H1 (cell line): ENCODE measurements at regions not wholly inside any gene's neighbourhood (a gene's known extent, or its start where the extent isn't known, plus 50 kb on each side); places are given as distances from the start of the nearest gene placed in this dataset.

Experiments
- CHD2 ChIP-seq: IDR thresholded peaks from 2 replicates; pipeline ENCODE4 v1.6.1; 2012; ENCODE audit warnings: low read length, improper control_type of control experiment
- CREB1 ChIP-seq: IDR thresholded peaks from 2 replicates; pipeline ENCODE4 v1.6.1; 2012; ENCODE audit warnings: inconsistent platforms
- EP300 ChIP-seq, 2 experiments: IDR thresholded peaks; 1 replicate in 1 of 2; 2 replicates in 1 of 2; pipeline ENCODE4 v1.6.1; 2011 to 2012; ENCODE audit warnings: low read depth in 2 of 2, low read length in 2 of 2, mild to moderate bottlenecking in 2 of 2, borderline replicate concordance in 1 of 2, inconsistent platforms in 1 of 2, moderate library complexity in 1 of 2
- EZH2 ChIP-seq: fragments of 200-600 bp; sonication (generic); IDR thresholded peaks from 2 replicates; pipeline ENCODE4 v1.7.1; 2012; ENCODE audit warnings: low read depth, mild to moderate bottlenecking, moderate library complexity, low read length, inconsistent platforms; ENCODE audit not compliant: severe bottlenecking
- POLR2A ChIP-seq, 2 experiments: IDR thresholded peaks; 1 replicate in 1 of 2; 2 replicates in 1 of 2; pipeline ENCODE4 v1.6.1; 2011; ENCODE audit warnings: low read depth in 2 of 2, low read length in 2 of 2, mild to moderate bottlenecking in 2 of 2; ENCODE audit errors: control extremely low read depth in 1 of 2
- SIN3A ChIP-seq, 2 experiments: IDR thresholded peaks in 1 of 2; conservative IDR thresholded peaks in 1 of 2; 2 replicates each; pipeline ENCODE4 v1.6.1; 2011 to 2012; ENCODE audit warnings: low read length in 2 of 2, improper control_type of control experiment in 1 of 2, low read depth in 1 of 2, mild to moderate bottlenecking in 1 of 2
- SRF ChIP-seq: IDR thresholded peaks from 2 replicates; pipeline ENCODE4 v1.6.1; 2011; ENCODE audit warnings: mild to moderate bottlenecking, low read depth, low read length, moderate library complexity
- SUZ12 ChIP-seq: fragments of 200-600 bp; sonication (generic); IDR thresholded peaks from 2 replicates; pipeline ENCODE4 v1.6.1; 2012; ENCODE audit warnings: mild to moderate bottlenecking, inconsistent platforms, low read length, moderate library complexity, mixed read lengths
- TF ChIP-seq, protein P1 (sequence below): IDR thresholded peaks from 2 replicates; pipeline ENCODE4 v1.6.1; 2012; ENCODE audit warnings: inconsistent platforms
- TF ChIP-seq, protein P2 (sequence below), 3 experiments: IDR thresholded peaks; 1 replicate in 2 of 3; 2 replicates in 1 of 3; pipeline versions ENCODE4 v1.5.1 to v1.6.1; 2011; ENCODE audit warnings: low read length in 3 of 3, mild to moderate bottlenecking in 3 of 3, inconsistent platforms in 2 of 3, low read depth in 1 of 3, moderate library complexity in 1 of 3; ENCODE audit not compliant: insufficient read depth in 1 of 3; ENCODE audit errors: control extremely low read depth in 1 of 3

DNA sequence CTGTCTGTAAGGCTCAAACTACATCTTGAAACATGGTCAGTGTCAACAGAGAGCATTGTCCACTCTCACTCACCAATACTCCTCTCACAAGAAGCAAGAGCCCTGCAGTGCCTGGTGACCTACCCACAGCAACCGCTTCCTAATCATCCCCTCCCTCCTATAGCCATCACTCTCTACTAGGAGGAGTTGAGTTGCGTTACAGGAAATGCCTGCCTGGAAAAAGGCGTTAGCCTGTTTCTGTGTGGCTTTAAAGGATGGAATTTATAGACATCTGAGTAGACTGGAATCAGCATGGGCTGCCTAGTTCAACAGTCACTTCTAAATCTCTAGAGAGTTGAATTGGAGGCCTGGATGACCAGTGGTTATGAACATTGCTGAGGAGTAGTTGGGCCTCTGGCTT lies 108.3 kb upstream of the FER start:
- TF ChIP-seq EZH2 (no peak), CHD2 (no peak), SIN3A (conservative IDR thresholded peaks at IDR 0.05 in 1 of 2, IDR thresholded peaks at IDR 0.05 in 1 of 2; ENCODE audit: low read depth in 1 of 2, low read length in 2 of 2) (no peak), EP300 (IDR thresholded peaks at IDR 0.05; ENCODE audit: borderline replicate concordance in 1 of 2, low read depth in 2 of 2, low read length in 2 of 2) (no peak), SUZ12 (no peak), CREB1 (no peak), POLR2A (IDR thresholded peaks at IDR 0.05; ENCODE audit: control extremely low read depth in 1 of 2, low read depth in 2 of 2, low read length in 2 of 2) (no peak), SRF (no peak)
- TF ChIP-seq, protein P1, sequence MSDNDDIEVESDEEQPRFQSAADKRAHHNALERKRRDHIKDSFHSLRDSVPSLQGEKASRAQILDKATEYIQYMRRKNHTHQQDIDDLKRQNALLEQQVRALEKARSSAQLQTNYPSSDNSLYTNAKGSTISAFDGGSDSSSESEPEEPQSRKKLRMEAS, result no peak
- TF ChIP-seq, protein P2, sequence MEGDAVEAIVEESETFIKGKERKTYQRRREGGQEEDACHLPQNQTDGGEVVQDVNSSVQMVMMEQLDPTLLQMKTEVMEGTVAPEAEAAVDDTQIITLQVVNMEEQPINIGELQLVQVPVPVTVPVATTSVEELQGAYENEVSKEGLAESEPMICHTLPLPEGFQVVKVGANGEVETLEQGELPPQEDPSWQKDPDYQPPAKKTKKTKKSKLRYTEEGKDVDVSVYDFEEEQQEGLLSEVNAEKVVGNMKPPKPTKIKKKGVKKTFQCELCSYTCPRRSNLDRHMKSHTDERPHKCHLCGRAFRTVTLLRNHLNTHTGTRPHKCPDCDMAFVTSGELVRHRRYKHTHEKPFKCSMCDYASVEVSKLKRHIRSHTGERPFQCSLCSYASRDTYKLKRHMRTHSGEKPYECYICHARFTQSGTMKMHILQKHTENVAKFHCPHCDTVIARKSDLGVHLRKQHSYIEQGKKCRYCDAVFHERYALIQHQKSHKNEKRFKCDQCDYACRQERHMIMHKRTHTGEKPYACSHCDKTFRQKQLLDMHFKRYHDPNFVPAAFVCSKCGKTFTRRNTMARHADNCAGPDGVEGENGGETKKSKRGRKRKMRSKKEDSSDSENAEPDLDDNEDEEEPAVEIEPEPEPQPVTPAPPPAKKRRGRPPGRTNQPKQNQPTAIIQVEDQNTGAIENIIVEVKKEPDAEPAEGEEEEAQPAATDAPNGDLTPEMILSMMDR (IDR thresholded peaks at IDR 0.05; ENCODE audit: control extremely low read depth in 1 of 3, insufficient read depth in 1 of 3, low read depth in 1 of 3, low read length in 3 of 3), result no peak
